Kidney (tissue), 13 donors: ENCODE measurements at regions not wholly inside any gene's neighbourhood (a gene's known extent, or its start where the extent isn't known, plus 50 kb on each side); places are given as distances from the start of the nearest gene placed in this dataset.

Experiments
- DNase-seq, 5 donors: peaks; one replicate each; pipeline ENCODE4 v3.0.0-alpha.2; 2013 to 2020
- FAIRE-seq: peaks from 2 replicates; lab custom pipeline; 2012; peaks lifted over from hg19 to GRCh38; lab: Jason Lieb, UNC
- H3K27ac ChIP-seq, 2 donors: one replicate each; pipeline ENCODE4 v1.7.0; 2013; ENCODE audit warnings: low read depth in 2 of 2, low read length in 2 of 2, inconsistent platforms in 1 of 2
- H3K27me3 ChIP-seq: one replicate; pipeline ENCODE4 v1.7.1; 2013; ENCODE audit warnings: low read length, inconsistent platforms; ENCODE audit not compliant: control insufficient read depth, insufficient read depth
- H3K36me3 ChIP-seq, 3 donors: one replicate each; pipeline versions ENCODE4 v1.7.0 to v1.7.1; 2013; ENCODE audit warnings: low read length in 3 of 3, control low read depth in 1 of 3, inconsistent platforms in 1 of 3; ENCODE audit not compliant: insufficient read depth in 3 of 3, control insufficient read depth in 2 of 3
- H3K4me1 ChIP-seq, 3 donors: one replicate each; pipeline versions ENCODE4 v1.7.0 to v1.7.1; 2013; ENCODE audit warnings: low read length in 3 of 3, inconsistent platforms in 1 of 3, low read depth in 1 of 3; ENCODE audit not compliant: control insufficient read depth in 2 of 3, insufficient read depth in 2 of 3
- H3K4me3 ChIP-seq, 3 donors: one replicate each; pipeline versions ENCODE4 v1.7.0 to v1.8.1; 2013; ENCODE audit warnings: low read length in 3 of 3, control low read depth in 1 of 3, inconsistent platforms in 1 of 3
- H3K9ac ChIP-seq, 3 donors: one replicate each; pipeline versions ENCODE4 v1.7.0 to v1.7.1; 2013; ENCODE audit warnings: low read length in 3 of 3, control low read depth in 1 of 3, inconsistent platforms in 1 of 3
- H3K9me3 ChIP-seq, 3 donors: one replicate each; pipeline versions ENCODE4 v1.7.0 to v1.7.1; 2013; ENCODE audit warnings: low read length in 3 of 3, control low read depth in 1 of 3, inconsistent platforms in 1 of 3; ENCODE audit not compliant: control insufficient read depth in 2 of 3, insufficient read depth in 1 of 3
- intact Hi-C: fragments of 100-400 bp; cut with DNase I; formaldehyde crosslinking; loops from one replicate; pipeline ENCODE4 v1.11.1; 2022
- TF ChIP-seq, protein P1 (sequence below): IDR thresholded peaks from 3 replicates; pipeline ENCODE4 v1.5.1; 2012; ENCODE audit warnings: mild to moderate bottlenecking, moderate library complexity, borderline replicate concordance; ENCODE audit not compliant: insufficient read depth; ENCODE audit errors: extremely low read depth
- donor health status: control.
- donor health status: control.
- donor health status: control.
- donor health status: control.
- donor health status: control.
- donor health status: DM: yes; HTN: yes; CAD: no.
- donor health status: Normal renal cell carcinoma (clear cell type).

DNA sequence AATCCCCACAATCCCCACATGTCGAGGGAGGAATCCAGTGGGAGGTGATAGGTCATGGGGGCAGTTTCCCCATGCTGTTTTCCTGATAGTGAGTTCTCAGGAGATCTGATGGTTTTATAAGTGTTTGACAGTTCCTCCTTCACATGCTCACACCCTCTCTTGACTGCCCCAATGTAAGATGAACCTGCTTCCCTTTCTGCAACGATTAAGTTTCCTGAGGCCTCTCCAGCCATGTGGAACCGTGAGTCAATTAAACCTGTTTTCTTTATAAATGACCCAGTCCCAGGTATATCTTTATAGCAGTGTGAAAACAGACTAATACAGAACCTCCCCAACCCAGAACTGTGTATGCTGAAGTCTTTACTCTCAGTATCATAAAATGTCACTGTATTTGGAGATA lies 289.5 kb upstream of the MMADHC start:
- H3K36me3 ChIP-seq, result no peaks in the 10 kb centered on the region
- no peaks in the 10 kb centered on the region for H3K9me3 ChIP-seq
- H3K27me3 ChIP-seq, result no peaks in the 10 kb centered on the region
- no peak for FAIRE-seq
- no peak overlapping the region for H3K4me3 ChIP-seq
- intact Hi-C loops, result no loop called here
- peak in 4 of 5 donors; percentile 35 to 68 (median 56) for DNase-seq
- TF ChIP-seq, protein P1, sequence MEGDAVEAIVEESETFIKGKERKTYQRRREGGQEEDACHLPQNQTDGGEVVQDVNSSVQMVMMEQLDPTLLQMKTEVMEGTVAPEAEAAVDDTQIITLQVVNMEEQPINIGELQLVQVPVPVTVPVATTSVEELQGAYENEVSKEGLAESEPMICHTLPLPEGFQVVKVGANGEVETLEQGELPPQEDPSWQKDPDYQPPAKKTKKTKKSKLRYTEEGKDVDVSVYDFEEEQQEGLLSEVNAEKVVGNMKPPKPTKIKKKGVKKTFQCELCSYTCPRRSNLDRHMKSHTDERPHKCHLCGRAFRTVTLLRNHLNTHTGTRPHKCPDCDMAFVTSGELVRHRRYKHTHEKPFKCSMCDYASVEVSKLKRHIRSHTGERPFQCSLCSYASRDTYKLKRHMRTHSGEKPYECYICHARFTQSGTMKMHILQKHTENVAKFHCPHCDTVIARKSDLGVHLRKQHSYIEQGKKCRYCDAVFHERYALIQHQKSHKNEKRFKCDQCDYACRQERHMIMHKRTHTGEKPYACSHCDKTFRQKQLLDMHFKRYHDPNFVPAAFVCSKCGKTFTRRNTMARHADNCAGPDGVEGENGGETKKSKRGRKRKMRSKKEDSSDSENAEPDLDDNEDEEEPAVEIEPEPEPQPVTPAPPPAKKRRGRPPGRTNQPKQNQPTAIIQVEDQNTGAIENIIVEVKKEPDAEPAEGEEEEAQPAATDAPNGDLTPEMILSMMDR, result no peak
- H3K4me1 ChIP-seq, result no peaks in the 10 kb centered on the region
- H3K27ac ChIP-seq, result no peak overlapping the region
- no peak overlapping the region for H3K9ac ChIP-seq

DNA sequence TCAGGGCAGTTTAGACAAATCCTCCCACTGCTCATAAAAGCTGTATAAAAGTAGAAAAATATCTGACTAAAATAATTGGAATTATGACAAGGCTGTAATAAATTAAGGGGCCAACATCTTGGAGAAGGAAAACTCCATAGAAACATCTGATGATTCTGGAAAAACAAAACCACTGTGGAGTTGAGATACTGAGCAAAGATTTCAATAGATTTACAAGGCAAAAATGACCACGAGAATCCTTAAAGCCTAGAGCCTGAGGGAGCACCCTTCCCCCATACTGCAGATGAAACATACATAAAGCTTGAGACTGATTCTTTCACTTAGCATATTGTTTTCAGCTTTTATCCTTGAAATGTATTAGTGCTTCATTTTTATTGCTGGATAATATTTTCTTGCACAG lies 286.4 kb upstream of the MMADHC start:
- Histone ChIP-seq H3K4me1 (no peaks in the 10 kb centered on the region), H3K9me3 (peaks cover 0 to 4% (median 2%) of the 10 kb centered on the region in 3 donors), H3K36me3 (no peaks in the 10 kb centered on the region), H3K27ac (no peak overlapping the region), H3K9ac (no peak overlapping the region), H3K4me3 (no peak overlapping the region), H3K27me3 (no peaks in the 10 kb centered on the region)
- TF ChIP-seq, protein P1, result no peak
- FAIRE-seq, result no peak
- intact Hi-C loops, result no loop called here
- no peak for DNase-seq

DNA sequence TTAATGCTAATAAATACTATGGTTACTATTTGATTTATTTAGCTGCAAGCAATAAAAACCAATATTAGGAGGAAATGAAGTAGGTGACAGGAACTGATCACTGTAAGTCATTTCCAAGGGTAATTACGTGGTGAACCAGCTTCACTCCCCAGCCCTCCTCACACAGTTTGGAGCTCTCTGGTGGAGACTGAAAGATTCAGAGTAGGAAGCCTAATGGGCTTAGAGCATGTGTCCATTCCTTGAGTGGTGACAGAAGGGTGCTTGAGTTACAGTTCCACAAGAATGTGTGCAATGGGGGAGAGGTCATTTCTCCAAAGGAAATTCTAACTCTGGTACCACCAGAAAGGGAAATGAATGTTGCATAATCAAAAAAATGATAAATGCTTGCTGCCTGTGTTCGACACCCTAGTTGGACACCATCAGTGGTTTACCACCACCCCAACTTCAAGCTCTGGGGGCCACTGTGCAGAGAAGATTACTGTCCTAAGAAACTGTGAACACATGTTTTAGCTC lies 285.1 kb upstream of the MMADHC start:
- Histone ChIP-seq H3K27me3 (no peaks in the 10 kb centered on the region), H3K9ac (no peak overlapping the region), H3K36me3 (no peaks in the 10 kb centered on the region), H3K27ac (no peak overlapping the region), H3K9me3 (peaks cover 0 to 7% (median 2%) of the 10 kb centered on the region in 3 donors), H3K4me1 (no peaks in the 10 kb centered on the region), H3K4me3 (no peak overlapping the region)
- FAIRE-seq (no peak), DNase-seq (no peak)
- intact Hi-C loops, result no loop called here
- TF ChIP-seq, protein P1, result no peak

DNA sequence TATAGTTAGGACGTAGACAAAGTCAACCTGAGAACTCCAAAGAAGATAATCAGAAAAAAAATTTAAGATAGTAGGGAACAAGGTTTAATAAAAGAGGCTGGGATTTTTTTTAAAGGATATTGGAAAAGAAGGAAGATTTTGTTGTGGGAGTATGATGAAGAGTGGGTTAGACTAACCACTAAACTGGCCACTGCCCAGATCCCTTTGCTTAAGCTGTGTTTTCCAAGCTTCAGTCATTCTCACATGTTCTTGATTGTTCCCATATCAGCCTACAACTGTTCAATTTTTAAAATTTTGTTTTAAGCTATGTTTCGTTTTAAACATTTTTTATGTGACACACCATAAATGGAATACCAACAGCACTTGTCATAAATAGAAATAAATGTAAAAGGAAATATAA lies 284.5 kb upstream of the MMADHC start:
- H3K9me3 ChIP-seq, result peaks cover 0 to 7% (median 2%) of the 10 kb centered on the region in 3 donors
- H3K27ac ChIP-seq, result no peak overlapping the region
- TF ChIP-seq, protein P1, result no peak
- H3K4me1 ChIP-seq, result no peaks in the 10 kb centered on the region
- intact Hi-C loops, result no loop called here
- no peak overlapping the region for H3K9ac ChIP-seq
- no peaks in the 10 kb centered on the region for H3K27me3 ChIP-seq
- H3K36me3 ChIP-seq, result no peaks in the 10 kb centered on the region
- no peak for FAIRE-seq
- no peak overlapping the region for H3K4me3 ChIP-seq
- no peak for DNase-seq
